ENCODE measurements at regions not wholly inside any gene's neighbourhood (a gene's known extent, or its start where the extent isn't known, plus 50 kb on each side); places are given as distances from the start of the nearest gene placed in this dataset.

- DNase-seq (ENCODE audit: low spot score) = no peak
Observed at GRCh38 chr2:60400462-60401246, 152.8 kb downstream of the BCL11A start.

DNA sequence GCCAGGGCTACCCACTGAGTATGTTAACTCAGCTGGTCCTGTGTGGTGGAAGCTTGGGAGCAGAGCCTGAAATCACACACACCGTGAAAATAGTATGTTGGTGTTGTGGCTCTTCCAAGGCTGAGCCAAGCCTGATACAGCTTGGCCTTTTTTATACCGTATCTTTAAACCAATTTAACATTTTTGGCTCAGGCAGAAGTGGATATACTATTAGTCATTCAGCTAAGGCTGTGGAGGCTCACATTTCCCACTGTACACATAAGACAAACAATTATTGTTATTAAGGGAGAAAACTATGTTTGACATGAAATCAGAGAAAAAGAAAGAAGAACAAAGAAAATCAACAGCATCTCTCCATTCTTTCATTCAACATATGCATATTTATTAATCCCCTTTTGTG lies 159.0 kb downstream of the BCL11A start:
- no peak for DNase-seq (ENCODE audit: low spot score)

DNA sequence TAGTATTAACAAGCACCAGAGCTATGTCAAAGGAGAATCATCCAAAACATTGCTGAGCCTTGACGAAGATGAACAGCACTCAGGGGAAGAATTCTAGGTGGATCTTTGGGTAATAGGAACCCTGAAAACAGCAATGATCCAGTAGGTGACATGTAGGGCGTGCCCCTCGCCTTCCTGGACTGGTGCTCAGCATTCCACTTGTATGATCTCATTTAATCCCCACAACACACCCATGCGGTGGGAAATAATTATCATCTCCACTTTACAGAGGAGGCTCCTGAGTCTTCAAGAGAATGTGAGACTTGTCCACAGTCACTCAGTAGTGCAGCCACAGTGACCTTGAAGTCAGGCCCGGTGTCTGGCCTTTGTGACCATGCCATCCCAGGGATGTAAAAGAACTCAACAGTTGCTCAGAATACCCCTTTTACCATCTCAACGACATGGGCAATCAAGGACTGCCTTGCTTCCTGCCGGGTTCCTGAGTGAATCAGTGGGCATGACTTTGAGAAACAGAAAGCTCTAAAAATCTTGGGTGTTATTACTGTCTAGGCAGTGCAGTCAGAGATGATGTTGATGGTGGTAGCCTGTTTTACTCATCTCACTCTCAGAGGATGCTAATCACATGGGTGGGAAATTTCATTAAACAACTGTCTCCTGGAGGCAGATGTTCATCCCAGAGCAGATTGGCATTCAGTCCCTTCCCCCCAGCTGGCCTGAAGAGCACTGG lies 161.6 kb downstream of the BCL11A start:
- DNase-seq (ENCODE audit: low spot score) = no peak

- no peak for DNase-seq (ENCODE audit: low spot score)
Observed at GRCh38 chr2:60391230-60391629, 162.2 kb downstream of the BCL11A start.

DNA sequence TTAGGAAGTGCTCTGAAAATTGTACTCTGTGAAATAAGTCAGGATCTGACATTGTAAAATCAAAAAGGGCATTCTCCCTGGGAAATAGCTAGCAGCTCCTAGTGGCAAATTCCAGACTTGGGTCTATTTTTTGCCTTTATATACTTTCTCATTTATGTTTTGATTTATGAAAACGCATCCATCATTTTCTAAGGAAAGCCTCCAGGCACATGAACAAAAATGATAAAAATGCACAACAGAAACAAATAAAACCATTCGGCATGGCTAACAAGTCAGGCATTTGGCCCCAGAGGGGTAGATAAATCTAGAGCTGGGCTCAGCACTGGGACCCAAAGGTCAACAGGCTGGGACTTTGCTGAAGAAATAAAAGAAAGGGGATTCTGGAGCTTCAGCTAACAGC lies 167.0 kb downstream of the BCL11A start:
- no peak for DNase-seq (ENCODE audit: low spot score)

GRCh38 chr2:60385648-60386047 lies 167.8 kb downstream of the BCL11A start:
- no peak for DNase-seq (ENCODE audit: low spot score)

- no peak for DNase-seq (ENCODE audit: low spot score)
Observed at GRCh38 chr2:60383401-60384143, 169.9 kb downstream of the BCL11A start.

DNA sequence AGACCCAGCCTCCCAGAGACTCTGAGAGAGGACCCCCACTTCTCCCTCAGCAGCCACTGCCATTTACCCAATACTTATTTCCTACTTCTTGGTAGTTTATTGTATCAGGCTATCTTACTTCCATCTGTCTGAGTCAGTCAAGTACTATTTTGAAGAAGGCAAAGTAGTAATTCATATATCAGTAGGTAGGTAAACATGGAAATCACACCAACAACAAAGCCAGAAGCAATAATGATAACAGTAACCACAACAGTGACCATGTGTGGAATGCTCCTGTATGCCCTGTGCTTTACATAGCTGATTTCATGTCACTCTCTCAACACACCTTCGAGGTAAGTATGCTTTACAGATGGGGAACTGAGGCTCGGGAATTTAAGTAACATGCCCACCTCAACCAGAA lies 173.0 kb downstream of the BCL11A start:
- DNase-seq (ENCODE audit: low spot score) = no peak

GRCh38 chr2:60379684-60380083 lies 173.8 kb downstream of the BCL11A start:
- no peak for DNase-seq (ENCODE audit: low spot score)

- DNase-seq (ENCODE audit: low spot score) = no peak
Observed at GRCh38 chr2:60379216-60379615, 174.2 kb downstream of the BCL11A start.

DNA sequence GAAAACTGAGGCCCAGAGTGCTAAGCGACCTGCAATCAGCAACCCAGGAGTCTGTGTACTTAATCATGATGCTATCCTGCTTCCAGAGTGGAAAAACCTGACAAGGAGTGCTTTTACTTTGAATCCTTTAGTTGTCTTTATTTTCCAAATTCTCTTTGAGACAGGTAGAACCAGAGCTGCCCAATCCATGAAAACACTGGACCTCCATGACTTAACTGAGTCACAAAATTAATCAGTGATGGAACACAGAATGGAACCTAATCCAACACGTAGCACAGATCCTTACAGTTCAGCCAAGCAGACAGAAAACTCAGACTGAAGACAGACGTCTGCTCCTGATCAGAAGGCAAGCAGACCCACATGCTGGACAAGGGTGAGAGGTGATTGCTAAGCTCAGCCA lies 175.6 kb downstream of the BCL11A start:
- no peak for DNase-seq (ENCODE audit: low spot score)

GRCh38 chr2:60376252-60376651 lies 177.2 kb downstream of the BCL11A start:
- DNase-seq (ENCODE audit: low spot score) = no peak

GRCh38 chr2:60371681-60372080 lies 181.8 kb downstream of the BCL11A start:
- no peak for DNase-seq (ENCODE audit: low spot score)

DNA sequence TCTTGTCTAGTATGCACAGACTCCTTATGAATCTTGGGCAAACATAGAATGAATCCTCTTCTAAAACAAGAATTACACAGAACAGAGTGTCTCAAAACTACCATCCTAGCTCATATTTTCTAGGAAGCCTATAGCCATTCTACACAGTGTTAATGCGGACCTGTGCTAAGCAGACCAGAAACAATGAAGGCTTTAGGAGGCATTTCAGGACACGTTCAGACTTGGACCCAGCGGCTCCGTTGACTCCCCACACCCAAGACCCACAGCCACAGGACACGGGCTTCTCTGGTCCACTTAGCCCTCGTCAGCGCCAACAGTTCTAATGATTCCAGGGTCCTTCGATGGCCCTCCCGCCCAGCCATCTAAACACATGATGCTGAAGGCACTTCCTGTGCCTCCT lies 182.2 kb downstream of the BCL11A start:
- no peak for DNase-seq (ENCODE audit: low spot score)

- no peak for DNase-seq (ENCODE audit: low spot score)
Observed at GRCh38 chr2:60370814-60371213, 182.6 kb downstream of the BCL11A start.

- no peak for DNase-seq (ENCODE audit: low spot score)
Observed at GRCh38 chr2:60368456-60368855, 185.0 kb downstream of the BCL11A start.

DNA sequence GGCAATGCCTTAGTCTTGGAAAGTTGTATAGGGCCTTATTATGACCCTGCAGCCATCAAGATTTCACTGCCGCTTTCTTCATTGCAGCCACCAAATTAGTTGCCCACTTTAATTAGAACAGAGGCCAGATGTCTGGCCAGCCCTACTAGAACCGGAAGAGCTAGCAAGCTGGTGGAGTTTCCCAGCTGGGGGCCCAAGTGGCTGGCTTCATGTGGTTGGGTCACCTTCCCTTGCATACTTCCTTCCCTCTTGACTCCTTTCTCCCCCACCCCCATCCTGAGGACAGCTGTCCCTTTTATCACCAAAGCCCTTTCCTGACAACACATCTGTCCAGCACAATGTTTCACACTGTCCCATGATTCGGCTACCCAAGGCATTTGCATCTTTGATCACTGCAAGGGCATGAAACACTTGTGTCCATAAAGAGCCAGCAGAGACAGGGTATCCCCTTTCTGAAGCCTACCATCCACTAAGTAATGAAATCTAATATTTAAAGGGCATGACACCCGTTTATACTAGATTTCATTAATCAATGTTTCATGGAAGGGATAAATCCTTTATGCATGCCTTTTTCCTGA lies 187.2 kb downstream of the BCL11A start:
- no peak for DNase-seq (ENCODE audit: low spot score)

GRCh38 chr2:60365556-60365955 lies 187.9 kb downstream of the BCL11A start:
- DNase-seq (ENCODE audit: low spot score) = no peak

DNA sequence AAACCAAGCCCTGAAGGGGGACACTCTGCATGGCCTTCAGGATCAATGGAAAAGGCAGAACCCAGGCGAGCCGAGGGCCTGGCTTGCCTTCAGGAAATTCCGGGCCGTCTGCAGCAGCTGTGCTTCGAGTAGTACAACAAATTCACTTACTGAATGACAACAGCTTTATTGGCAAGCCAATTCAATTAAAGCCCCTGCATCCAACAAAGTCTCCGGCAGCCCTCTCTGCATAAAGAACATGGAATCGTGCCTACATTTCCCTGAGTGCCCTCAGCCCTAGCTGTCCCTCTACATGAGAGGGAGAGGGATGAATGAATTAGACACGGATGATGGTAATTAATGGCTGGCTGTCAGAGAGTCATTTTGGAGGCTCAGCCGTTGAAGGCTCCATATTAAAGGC lies 189.0 kb downstream of the BCL11A start:
- DNase-seq (ENCODE audit: low spot score) = no peak

DNA sequence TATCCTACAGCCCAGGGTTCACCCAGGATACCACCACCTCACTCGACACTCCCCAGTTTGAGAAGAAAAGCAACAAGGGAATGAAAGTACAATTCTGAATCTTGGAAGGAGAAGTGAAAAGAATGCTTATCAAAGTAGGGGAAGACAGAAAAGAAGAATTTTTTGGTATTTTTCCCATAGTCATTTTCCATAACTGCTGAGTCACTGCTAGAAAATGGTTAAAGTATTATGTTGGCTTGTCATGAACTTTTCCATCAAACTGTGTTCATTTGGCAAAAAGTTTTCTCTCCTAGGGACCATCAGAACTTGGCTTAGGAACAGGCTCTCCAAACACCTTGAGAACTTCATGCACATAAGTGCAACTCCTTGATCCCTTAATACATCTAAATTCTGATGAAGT lies 192.0 kb downstream of the BCL11A start:
- DNase-seq (ENCODE audit: low spot score) = no peak

DNA sequence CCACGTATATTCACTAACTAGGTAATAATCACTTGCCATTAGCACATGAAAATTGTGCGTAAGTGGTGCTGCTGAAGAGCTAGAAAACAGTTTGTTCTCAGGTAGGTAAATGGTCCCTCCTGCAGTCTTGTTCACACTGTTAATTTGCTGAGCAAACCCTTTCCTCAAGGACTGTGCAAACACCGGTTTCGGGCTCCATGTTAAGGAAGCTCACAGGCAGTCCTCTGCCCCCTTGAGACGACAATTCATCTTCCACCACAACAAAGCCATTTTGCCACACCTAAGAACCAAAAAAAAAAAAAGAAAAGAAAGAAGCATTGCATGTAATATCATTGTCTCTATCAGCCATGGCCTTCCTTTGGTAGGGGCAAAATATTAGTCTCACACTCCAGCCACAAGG lies 193.9 kb downstream of the BCL11A start:
- no peak for DNase-seq (ENCODE audit: low spot score)

GRCh38 chr2:60358476-60358875 lies 195.0 kb downstream of the BCL11A start:
- DNase-seq (ENCODE audit: low spot score) = no peak

- no peak for DNase-seq (ENCODE audit: low spot score)
Observed at GRCh38 chr2:60357996-60358395, 195.5 kb downstream of the BCL11A start.

All from RKO (cell line).